A549 (cell line): ENCODE measurements at regions not wholly inside any gene's neighbourhood (a gene's known extent, or its start where the extent isn't known, plus 50 kb on each side); places are given as distances from the start of the nearest gene placed in this dataset.

Source experiments
- BHLHE40 ChIP-seq: IDR thresholded peaks from 2 replicates; pipeline ENCODE4 v1.6.1; 2012; ENCODE audit warnings: low read depth, low read length, inconsistent platforms
- CHD4 ChIP-seq: fragments of 200-600 bp; sonication (generic); IDR thresholded peaks from 2 replicates; pipeline ENCODE4 v1.6.1; 2016; ENCODE audit warnings: antibody characterized with exemption, mild to moderate bottlenecking, borderline replicate concordance
- CTCF ChIP-seq: fragments of >200 bp; sonication (Bioruptor Twin); formaldehyde crosslinking; IDR thresholded peaks from 3 replicates; pipeline ENCODE4 v1.5.1; 2016
- ESRRA ChIP-seq: fragments of 150-350 bp; IDR thresholded peaks from 2 replicates; pipeline ENCODE4 v1.6.1; 2014; ENCODE audit warnings: mild to moderate bottlenecking, low read length, borderline replicate concordance
- FOXS1 ChIP-seq: fragments of 250-450 bp; sonication (Bioruptor Pico); IDR thresholded peaks from 2 replicates; pipeline ENCODE4 v1.5.0; 2020; ENCODE audit warnings: mild to moderate bottlenecking, moderate library complexity
- HDAC2 ChIP-seq: fragments of 200-600 bp; sonication (generic); IDR thresholded peaks from 2 replicates; pipeline ENCODE4 v1.6.1; 2016
- MAZ ChIP-seq: fragments of 150-350 bp; IDR thresholded peaks from 2 replicates; pipeline ENCODE4 v1.6.1; 2014; ENCODE audit warnings: antibody characterized with exemption, low read depth, low read length, borderline replicate concordance
- PBX3 ChIP-seq: IDR thresholded peaks from 2 replicates; pipeline ENCODE4 v1.6.1; 2012
- POLR2A ChIP-seq: IDR thresholded peaks from 2 replicates; pipeline ENCODE4 v1.6.1; 2012; ENCODE audit warnings: mild to moderate bottlenecking, low read length
- REST ChIP-seq: fragments of 200-600 bp; sonication (generic); IDR thresholded peaks from 2 replicates; pipeline ENCODE4 v1.6.1; 2016; ENCODE audit warnings: antibody characterized with exemption, mild to moderate bottlenecking, moderate library complexity
- RFX5 ChIP-seq: fragments of 450-650 bp; IDR thresholded peaks from 2 replicates; pipeline ENCODE4 v1.7.1; 2014; ENCODE audit warnings: antibody characterized with exemption, mild to moderate bottlenecking, moderate library complexity
- RNF2 ChIP-seq: fragments of 200-600 bp; sonication (generic); IDR thresholded peaks from 2 replicates; pipeline ENCODE4 v1.6.1; 2016; ENCODE audit warnings: low read depth, mild to moderate bottlenecking, antibody characterized with exemption, moderate library complexity, borderline replicate concordance
- ZSCAN20 ChIP-seq: fragments of 250-450 bp; sonication (Bioruptor Pico); IDR thresholded peaks from 2 replicates; pipeline ENCODE4 v1.8.0; 2022; ENCODE audit warnings: mild to moderate bottlenecking, moderate library complexity

GRCh38 chr7:20509892-20510572 is 105.4 kb upstream of the ABCB5 start:
- TF ChIP-seq CTCF = no peak
- TF ChIP-seq HDAC2 = no peak
- no peak for TF ChIP-seq ESRRA
- TF ChIP-seq FOXS1 (CRISPR knock-in tag) = no peak
- no peak for TF ChIP-seq ZSCAN20 (CRISPR knock-in tag)
- TF ChIP-seq POLR2A = no peak
- TF ChIP-seq RFX5 = no peak
- TF ChIP-seq RNF2 = no peak
- TF ChIP-seq PBX3 = no peak
- no peak for TF ChIP-seq BHLHE40
- TF ChIP-seq CHD4 = no peak
- TF ChIP-seq MAZ = no peak
- TF ChIP-seq REST = no peak
